Mammary epithelial cell (primary cell): ENCODE measurements at regions not wholly inside any gene's neighbourhood (a gene's known extent, or its start where the extent isn't known, plus 50 kb on each side); places are given as distances from the start of the nearest gene placed in this dataset.
A peak's percentile ranks its signal among the peaks of the same experiment; 100 is the strongest.

Source experiments
- EZH2 ChIP-seq: IDR thresholded peaks from 2 replicates; pipeline ENCODE4 v1.6.1; 2012; ENCODE audit warnings: low read length, inconsistent platforms, borderline replicate concordance
- TF ChIP-seq, protein P1 (sequence below), 2 donors: IDR thresholded peaks in 1 of 2; conservative IDR thresholded peaks in 1 of 2; 2 replicates each; pipeline ENCODE4 v1.5.1; 2011 to 2012; ENCODE audit warnings: inconsistent platforms in 2 of 2, low read length in 2 of 2, mild to moderate bottlenecking in 2 of 2, control low read depth in 1 of 2, low read depth in 1 of 2; ENCODE audit not compliant: insufficient read depth in 1 of 2; ENCODE audit errors: extremely low read depth in 1 of 2

DNA sequence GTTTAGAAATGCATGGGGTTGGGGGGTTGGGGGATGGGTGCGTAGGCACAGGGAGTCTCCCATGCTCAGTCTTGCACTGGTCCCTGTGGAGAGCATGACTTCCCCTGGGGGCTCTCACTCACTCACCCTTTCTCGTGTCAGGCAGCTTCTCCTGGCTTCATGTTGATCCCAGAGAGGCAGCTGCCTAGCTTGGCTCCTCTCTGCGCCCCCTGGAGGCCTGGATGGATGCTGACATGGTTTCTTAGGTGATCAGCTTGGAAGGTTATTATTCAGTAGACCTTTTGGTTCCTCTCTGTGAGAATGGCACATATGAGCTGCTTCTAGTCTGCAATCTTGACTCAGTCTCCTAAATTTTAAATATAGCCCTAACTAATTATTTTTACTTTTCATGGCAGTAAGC is 109.3 kb upstream of the FAM83B start:
- TF ChIP-seq, protein P1, sequence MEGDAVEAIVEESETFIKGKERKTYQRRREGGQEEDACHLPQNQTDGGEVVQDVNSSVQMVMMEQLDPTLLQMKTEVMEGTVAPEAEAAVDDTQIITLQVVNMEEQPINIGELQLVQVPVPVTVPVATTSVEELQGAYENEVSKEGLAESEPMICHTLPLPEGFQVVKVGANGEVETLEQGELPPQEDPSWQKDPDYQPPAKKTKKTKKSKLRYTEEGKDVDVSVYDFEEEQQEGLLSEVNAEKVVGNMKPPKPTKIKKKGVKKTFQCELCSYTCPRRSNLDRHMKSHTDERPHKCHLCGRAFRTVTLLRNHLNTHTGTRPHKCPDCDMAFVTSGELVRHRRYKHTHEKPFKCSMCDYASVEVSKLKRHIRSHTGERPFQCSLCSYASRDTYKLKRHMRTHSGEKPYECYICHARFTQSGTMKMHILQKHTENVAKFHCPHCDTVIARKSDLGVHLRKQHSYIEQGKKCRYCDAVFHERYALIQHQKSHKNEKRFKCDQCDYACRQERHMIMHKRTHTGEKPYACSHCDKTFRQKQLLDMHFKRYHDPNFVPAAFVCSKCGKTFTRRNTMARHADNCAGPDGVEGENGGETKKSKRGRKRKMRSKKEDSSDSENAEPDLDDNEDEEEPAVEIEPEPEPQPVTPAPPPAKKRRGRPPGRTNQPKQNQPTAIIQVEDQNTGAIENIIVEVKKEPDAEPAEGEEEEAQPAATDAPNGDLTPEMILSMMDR (conservative IDR thresholded peaks at IDR 0.05 in 1 of 2, IDR thresholded peaks at IDR 0.05 in 1 of 2; ENCODE audit: extremely low read depth in 1 of 2, insufficient read depth in 1 of 2, low read depth in 1 of 2, low read length in 2 of 2): peak; percentile 33 to 34
- TF ChIP-seq EZH2: no peak
